ENCODE measurements at regions not wholly inside any gene's neighbourhood (a gene's known extent, or its start where the extent isn't known, plus 50 kb on each side); places are given as distances from the start of the nearest gene placed in this dataset.

DNA sequence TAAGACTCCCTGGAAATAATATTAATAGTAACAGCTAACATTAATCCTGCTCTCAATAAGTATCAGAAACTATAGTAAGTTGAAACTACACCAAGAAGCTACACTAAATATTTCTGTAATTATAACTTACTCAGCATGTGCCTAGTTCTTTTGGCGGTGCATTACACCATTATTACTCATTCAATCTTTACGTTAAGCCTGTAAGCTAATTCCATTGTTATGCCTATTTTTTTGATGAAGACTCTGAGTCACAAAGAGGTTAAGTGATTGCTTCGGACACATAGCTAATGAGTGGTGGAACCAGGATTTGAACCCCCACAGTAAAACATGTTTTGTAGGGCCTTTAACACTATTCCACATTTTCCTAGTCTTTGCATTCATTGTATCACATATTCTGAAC is 111.6 kb downstream of the RASSF10 start:
- TF ChIP-seq, protein P1, sequence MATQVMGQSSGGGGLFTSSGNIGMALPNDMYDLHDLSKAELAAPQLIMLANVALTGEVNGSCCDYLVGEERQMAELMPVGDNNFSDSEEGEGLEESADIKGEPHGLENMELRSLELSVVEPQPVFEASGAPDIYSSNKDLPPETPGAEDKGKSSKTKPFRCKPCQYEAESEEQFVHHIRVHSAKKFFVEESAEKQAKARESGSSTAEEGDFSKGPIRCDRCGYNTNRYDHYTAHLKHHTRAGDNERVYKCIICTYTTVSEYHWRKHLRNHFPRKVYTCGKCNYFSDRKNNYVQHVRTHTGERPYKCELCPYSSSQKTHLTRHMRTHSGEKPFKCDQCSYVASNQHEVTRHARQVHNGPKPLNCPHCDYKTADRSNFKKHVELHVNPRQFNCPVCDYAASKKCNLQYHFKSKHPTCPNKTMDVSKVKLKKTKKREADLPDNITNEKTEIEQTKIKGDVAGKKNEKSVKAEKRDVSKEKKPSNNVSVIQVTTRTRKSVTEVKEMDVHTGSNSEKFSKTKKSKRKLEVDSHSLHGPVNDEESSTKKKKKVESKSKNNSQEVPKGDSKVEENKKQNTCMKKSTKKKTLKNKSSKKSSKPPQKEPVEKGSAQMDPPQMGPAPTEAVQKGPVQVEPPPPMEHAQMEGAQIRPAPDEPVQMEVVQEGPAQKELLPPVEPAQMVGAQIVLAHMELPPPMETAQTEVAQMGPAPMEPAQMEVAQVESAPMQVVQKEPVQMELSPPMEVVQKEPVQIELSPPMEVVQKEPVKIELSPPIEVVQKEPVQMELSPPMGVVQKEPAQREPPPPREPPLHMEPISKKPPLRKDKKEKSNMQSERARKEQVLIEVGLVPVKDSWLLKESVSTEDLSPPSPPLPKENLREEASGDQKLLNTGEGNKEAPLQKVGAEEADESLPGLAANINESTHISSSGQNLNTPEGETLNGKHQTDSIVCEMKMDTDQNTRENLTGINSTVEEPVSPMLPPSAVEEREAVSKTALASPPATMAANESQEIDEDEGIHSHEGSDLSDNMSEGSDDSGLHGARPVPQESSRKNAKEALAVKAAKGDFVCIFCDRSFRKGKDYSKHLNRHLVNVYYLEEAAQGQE (IDR thresholded peaks at IDR 0.05; ENCODE audit: low read depth): no peak
- TF ChIP-seq TAF1 (IDR thresholded peaks at IDR 0.05; ENCODE audit: low read depth) (no peak), CREB1 (IDR thresholded peaks at IDR 0.05; ENCODE audit: low read depth) (no peak), EP300 (IDR thresholded peaks at IDR 0.05; ENCODE audit: borderline replicate concordance) (no peak), TCF12 (IDR thresholded peaks at IDR 0.05; ENCODE audit: low read depth) (no peak), EGR1 (IDR thresholded peaks at IDR 0.05) (no peak), ZBTB7A (IDR thresholded peaks at IDR 0.05; ENCODE audit: low read depth) (no peak), FOXM1 (IDR thresholded peaks at IDR 0.05; ENCODE audit: borderline replicate concordance, low read depth) (no peak), RAD21 (IDR thresholded peaks at IDR 0.05; ENCODE audit: low read depth) (no peak), NFIC (IDR thresholded peaks at IDR 0.05) (no peak), YY1 (IDR thresholded peaks at IDR 0.05; ENCODE audit: low read depth) (no peak), CEBPB (IDR thresholded peaks at IDR 0.05) (no peak), TEAD4 (IDR thresholded peaks at IDR 0.05) (no peak)
- TF ChIP-seq, protein P2, sequence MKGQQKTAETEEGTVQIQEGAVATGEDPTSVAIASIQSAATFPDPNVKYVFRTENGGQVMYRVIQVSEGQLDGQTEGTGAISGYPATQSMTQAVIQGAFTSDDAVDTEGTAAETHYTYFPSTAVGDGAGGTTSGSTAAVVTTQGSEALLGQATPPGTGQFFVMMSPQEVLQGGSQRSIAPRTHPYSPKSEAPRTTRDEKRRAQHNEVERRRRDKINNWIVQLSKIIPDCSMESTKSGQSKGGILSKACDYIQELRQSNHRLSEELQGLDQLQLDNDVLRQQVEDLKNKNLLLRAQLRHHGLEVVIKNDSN (IDR thresholded peaks at IDR 0.05): no peak
- TF ChIP-seq, protein P3, sequence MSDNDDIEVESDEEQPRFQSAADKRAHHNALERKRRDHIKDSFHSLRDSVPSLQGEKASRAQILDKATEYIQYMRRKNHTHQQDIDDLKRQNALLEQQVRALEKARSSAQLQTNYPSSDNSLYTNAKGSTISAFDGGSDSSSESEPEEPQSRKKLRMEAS (IDR thresholded peaks at IDR 0.05): no peak

GRCh38 chr11:13126430-13126829 is 117.3 kb downstream of the RASSF10 start:
- TF ChIP-seq FOXM1 (IDR thresholded peaks at IDR 0.05; ENCODE audit: borderline replicate concordance, low read depth) (no peak), TAF1 (IDR thresholded peaks at IDR 0.05; ENCODE audit: low read depth) (no peak), ZBTB7A (IDR thresholded peaks at IDR 0.05; ENCODE audit: low read depth) (no peak), RAD21 (IDR thresholded peaks at IDR 0.05; ENCODE audit: low read depth) (no peak), CEBPB (IDR thresholded peaks at IDR 0.05) (peak; percentile 20; the same call in 1 of the 2 replicates), EGR1 (IDR thresholded peaks at IDR 0.05) (no peak), TCF12 (IDR thresholded peaks at IDR 0.05; ENCODE audit: low read depth) (no peak), NFIC (IDR thresholded peaks at IDR 0.05) (peak; percentile 40; the same call in 1 of the 2 replicates)
- TF ChIP-seq, protein P2 (IDR thresholded peaks at IDR 0.05): peak; percentile 33; the same call in 1 of the 2 replicates

DNA sequence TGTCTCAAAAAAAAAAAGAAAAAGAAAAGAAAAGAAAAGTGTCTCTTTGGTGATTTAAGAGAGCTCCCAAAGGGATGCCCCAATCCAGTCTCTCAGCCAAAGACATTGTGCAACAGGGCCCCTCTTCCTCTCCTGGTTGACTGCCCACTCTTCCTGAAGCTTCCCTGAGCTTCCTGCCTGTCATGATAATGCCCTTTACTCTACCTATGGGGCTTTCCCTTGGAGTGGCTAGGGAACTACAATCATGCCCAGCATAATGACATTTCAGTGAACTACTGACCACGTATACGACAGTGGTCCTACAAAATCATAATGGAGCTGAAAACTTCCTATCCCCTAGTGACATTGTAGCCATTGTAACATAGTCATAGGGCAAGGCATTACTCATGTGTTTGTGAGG is 118.0 kb downstream of the RASSF10 start:
- TF ChIP-seq CREB1 (IDR thresholded peaks at IDR 0.05; ENCODE audit: low read depth): no peak
- TF ChIP-seq RAD21 (IDR thresholded peaks at IDR 0.05; ENCODE audit: low read depth): no peak
- TF ChIP-seq TCF12 (IDR thresholded peaks at IDR 0.05; ENCODE audit: low read depth): no peak

DNA sequence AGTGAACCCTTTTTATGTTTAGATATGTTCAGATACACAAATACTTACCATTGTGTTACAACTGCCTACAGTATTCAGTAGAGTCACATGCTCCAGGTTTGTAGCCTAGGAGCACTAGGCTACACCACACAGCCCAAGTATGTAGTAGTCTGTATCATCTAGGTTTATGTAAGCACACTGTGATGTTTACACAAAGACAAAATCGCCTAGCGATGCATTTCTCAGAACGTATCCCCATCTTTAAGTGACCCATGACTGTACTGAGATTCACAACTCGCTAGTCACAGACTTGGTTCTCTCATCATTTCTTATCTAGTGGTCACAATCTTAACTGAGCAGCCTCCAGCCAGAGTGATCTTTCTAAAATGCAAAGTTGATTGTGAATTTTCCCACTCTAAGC is 119.2 kb downstream of the RASSF10 start:
- TF ChIP-seq EP300 (IDR thresholded peaks at IDR 0.05; ENCODE audit: borderline replicate concordance) (no peak), YY1 (IDR thresholded peaks at IDR 0.05; ENCODE audit: low read depth) (no peak), TAF1 (IDR thresholded peaks at IDR 0.05; ENCODE audit: low read depth) (no peak), FOXM1 (IDR thresholded peaks at IDR 0.05; ENCODE audit: borderline replicate concordance, low read depth) (no peak), CEBPB (IDR thresholded peaks at IDR 0.05) (no peak)
- TF ChIP-seq, protein P1 (IDR thresholded peaks at IDR 0.05; ENCODE audit: low read depth): no peak
- TF ChIP-seq, protein P2 (IDR thresholded peaks at IDR 0.05): no peak
- TF ChIP-seq, protein P3 (IDR thresholded peaks at IDR 0.05): no peak

DNA sequence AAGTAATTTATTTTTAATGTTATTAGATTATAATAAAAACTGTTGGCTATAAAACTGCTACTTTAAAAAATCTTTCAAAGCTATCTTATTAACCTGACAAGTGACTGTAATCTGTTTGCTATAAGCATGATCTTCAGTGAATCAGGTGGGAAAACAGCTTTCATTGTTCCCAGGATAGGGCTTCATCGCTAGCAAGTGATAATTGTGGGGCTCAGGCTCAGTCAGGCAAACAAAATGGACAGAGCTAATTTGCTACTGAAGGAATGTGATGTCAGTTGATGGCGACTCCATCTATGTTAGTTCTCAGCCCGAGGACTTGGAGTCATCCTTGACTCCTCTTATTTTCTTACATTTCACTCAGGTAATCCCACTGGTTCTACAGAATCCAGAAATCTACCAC is 125.0 kb downstream of the RASSF10 start:
- no peak for TF ChIP-seq EGR1 (IDR thresholded peaks at IDR 0.05)
- no peak for TF ChIP-seq NFIC (IDR thresholded peaks at IDR 0.05)
- no peak for TF ChIP-seq TAF1 (IDR thresholded peaks at IDR 0.05; ENCODE audit: low read depth)
- TF ChIP-seq YY1 (IDR thresholded peaks at IDR 0.05; ENCODE audit: low read depth): no peak
- TF ChIP-seq TCF12 (IDR thresholded peaks at IDR 0.05; ENCODE audit: low read depth): no peak
- no peak for TF ChIP-seq CEBPB (IDR thresholded peaks at IDR 0.05)
- TF ChIP-seq, protein P1 (IDR thresholded peaks at IDR 0.05; ENCODE audit: low read depth): no peak
- no peak for TF ChIP-seq ZBTB7A (IDR thresholded peaks at IDR 0.05; ENCODE audit: low read depth)
- TF ChIP-seq EP300 (IDR thresholded peaks at IDR 0.05; ENCODE audit: borderline replicate concordance): no peak
- TF ChIP-seq TEAD4 (IDR thresholded peaks at IDR 0.05): no peak
- TF ChIP-seq, protein P2 (IDR thresholded peaks at IDR 0.05): no peak
- no peak for TF ChIP-seq CREB1 (IDR thresholded peaks at IDR 0.05; ENCODE audit: low read depth)
- TF ChIP-seq, protein P3 (IDR thresholded peaks at IDR 0.05): no peak
- no peak for TF ChIP-seq FOXM1 (IDR thresholded peaks at IDR 0.05; ENCODE audit: borderline replicate concordance, low read depth)
- TF ChIP-seq RAD21 (IDR thresholded peaks at IDR 0.05; ENCODE audit: low read depth): no peak
